ENCODE measurements at regions not wholly inside any gene's neighbourhood (a gene's known extent, or its start where the extent isn't known, plus 50 kb on each side); places are given as distances from the start of the nearest gene placed in this dataset.

DNA sequence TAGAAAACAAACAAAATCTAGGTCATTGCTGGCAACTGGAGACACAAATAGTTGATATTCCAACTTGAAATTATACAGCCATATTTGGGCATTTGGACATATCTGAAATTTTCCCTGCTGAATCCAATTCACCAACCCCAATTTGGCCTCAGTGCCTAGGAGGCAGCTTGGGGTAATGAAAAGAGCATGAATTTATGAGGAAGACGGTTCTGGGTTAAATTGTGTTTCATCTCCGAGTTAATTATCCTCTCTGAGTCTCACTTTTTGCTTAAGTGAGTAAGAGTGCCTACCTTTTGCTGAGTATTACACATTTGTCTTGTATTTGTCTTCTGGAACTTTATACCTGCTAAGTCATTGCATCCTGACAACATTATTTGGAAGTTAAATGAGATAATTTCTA lies 1906.8 kb upstream of the PIK3C3 start:
- TF ChIP-seq POLR2A (IDR thresholded peaks at IDR 0.05) = no peak
- TF ChIP-seq, protein P1, sequence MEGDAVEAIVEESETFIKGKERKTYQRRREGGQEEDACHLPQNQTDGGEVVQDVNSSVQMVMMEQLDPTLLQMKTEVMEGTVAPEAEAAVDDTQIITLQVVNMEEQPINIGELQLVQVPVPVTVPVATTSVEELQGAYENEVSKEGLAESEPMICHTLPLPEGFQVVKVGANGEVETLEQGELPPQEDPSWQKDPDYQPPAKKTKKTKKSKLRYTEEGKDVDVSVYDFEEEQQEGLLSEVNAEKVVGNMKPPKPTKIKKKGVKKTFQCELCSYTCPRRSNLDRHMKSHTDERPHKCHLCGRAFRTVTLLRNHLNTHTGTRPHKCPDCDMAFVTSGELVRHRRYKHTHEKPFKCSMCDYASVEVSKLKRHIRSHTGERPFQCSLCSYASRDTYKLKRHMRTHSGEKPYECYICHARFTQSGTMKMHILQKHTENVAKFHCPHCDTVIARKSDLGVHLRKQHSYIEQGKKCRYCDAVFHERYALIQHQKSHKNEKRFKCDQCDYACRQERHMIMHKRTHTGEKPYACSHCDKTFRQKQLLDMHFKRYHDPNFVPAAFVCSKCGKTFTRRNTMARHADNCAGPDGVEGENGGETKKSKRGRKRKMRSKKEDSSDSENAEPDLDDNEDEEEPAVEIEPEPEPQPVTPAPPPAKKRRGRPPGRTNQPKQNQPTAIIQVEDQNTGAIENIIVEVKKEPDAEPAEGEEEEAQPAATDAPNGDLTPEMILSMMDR (IDR thresholded peaks at IDR 0.05) = no peak

Measured in Peyer's patch (tissue), 4 donors.